Keratinocyte (primary cell): ENCODE measurements at regions not wholly inside any gene's neighbourhood (a gene's known extent, or its start where the extent isn't known, plus 50 kb on each side); places are given as distances from the start of the nearest gene placed in this dataset.

Source experiments
- EZH2 ChIP-seq: IDR thresholded peaks from one replicate; pipeline ENCODE4 v1.6.1; 2012; ENCODE audit warnings: inconsistent platforms, mild to moderate bottlenecking, low read length, moderate library complexity
- TF ChIP-seq, protein P1 (sequence below), 3 experiments: IDR thresholded peaks in 1 of 3; conservative IDR thresholded peaks in 1 of 3; optimal IDR thresholded peaks in 1 of 3; 2 replicates in 2 of 3; 3 replicates in 1 of 3; pipeline versions ENCODE3 to v1.5.1; 2011; ENCODE audit warnings: low read length in 3 of 3, mild to moderate bottlenecking in 3 of 3, moderate library complexity in 2 of 3, control low read depth in 1 of 3, inconsistent platforms in 1 of 3; ENCODE audit not compliant: insufficient read depth in 2 of 3; ENCODE audit errors: extremely low read depth in 1 of 3

DNA sequence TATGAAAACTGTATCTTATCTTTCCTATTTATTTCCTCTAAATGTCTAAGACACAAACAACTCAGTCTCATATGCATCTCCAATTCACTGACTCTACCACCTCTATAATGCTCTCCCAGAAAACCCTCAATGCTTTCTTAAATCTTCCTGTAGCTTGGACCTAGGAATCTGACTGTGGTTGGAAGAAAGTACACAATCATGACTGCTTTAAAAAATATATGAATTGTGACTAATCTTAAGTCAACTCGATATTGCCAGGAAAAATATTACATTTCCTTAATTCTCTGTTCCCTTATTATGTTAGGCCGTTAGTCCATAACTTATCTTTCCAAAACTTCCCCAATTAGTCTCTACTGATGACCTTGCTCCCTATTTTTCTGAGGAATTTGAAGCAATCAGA is 87.0 kb downstream of the SPCS3 start:
- no peak for TF ChIP-seq EZH2
- TF ChIP-seq, protein P1, sequence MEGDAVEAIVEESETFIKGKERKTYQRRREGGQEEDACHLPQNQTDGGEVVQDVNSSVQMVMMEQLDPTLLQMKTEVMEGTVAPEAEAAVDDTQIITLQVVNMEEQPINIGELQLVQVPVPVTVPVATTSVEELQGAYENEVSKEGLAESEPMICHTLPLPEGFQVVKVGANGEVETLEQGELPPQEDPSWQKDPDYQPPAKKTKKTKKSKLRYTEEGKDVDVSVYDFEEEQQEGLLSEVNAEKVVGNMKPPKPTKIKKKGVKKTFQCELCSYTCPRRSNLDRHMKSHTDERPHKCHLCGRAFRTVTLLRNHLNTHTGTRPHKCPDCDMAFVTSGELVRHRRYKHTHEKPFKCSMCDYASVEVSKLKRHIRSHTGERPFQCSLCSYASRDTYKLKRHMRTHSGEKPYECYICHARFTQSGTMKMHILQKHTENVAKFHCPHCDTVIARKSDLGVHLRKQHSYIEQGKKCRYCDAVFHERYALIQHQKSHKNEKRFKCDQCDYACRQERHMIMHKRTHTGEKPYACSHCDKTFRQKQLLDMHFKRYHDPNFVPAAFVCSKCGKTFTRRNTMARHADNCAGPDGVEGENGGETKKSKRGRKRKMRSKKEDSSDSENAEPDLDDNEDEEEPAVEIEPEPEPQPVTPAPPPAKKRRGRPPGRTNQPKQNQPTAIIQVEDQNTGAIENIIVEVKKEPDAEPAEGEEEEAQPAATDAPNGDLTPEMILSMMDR (optimal IDR thresholded peaks at IDR 0.05 in 1 of 3, IDR thresholded peaks at IDR 0.05 in 1 of 3, conservative IDR thresholded peaks at IDR 0.05 in 1 of 3; ENCODE audit: extremely low read depth in 1 of 3, insufficient read depth in 2 of 3, low read length in 3 of 3), result no peak
